A673 (cell line): ENCODE measurements at regions not wholly inside any gene's neighbourhood (a gene's known extent, or its start where the extent isn't known, plus 50 kb on each side); places are given as distances from the start of the nearest gene placed in this dataset.

Experiments
- BruUV-seq: library from RNA; stranded (reverse); fragments of 400-500 nt; replicated peaks from 2 replicates; lab custom pipeline; 2021; lab: Mats Ljungman, UMichigan
- CTCF ChIA-PET: fragments of 300-600 bp; sonication (Branson Sonifier 250); formaldehyde crosslinking; loops from one replicate; lab custom pipeline; 2022; ENCODE audit warnings: antibody characterized with exemption; lab: Charles Lee
- POLR2A ChIA-PET: fragments of 300-600 bp; sonication (Branson Sonifier 250); formaldehyde crosslinking; loops from one replicate; lab custom pipeline; 2022; ENCODE audit warnings: antibody characterized with exemption; ENCODE audit not compliant: low non-redundant PET; lab: Charles Lee
- DNase-seq: peaks from one replicate; pipeline ENCODE4 v3.0.0-alpha.2; 2015; ENCODE audit warnings: low spot score
- H3K27ac ChIP-seq: fragments of 200-600 bp; sonication (generic); 2 replicates; pipeline ENCODE4 v1.5.1; 2016; ENCODE audit warnings: mixed run types, low read depth, mild to moderate bottlenecking, mixed read lengths, antibody characterized with exemption, low read length; ENCODE audit not compliant: poor library complexity, severe bottlenecking
- H3K27me3 ChIP-seq: fragments of 200-600 bp; sonication (generic); replicated peaks from 2 replicates; pipeline ENCODE4 v1.6.1; 2017; ENCODE audit warnings: mixed run types, low read depth, mild to moderate bottlenecking, mixed read lengths, antibody characterized with exemption, low read length; ENCODE audit not compliant: insufficient read depth, poor library complexity
- H3K36me3 ChIP-seq: fragments of 200-600 bp; sonication (generic); 2 replicates; pipeline ENCODE4 v1.6.1; 2016; ENCODE audit warnings: mixed run types, mild to moderate bottlenecking, mixed read lengths, antibody characterized with exemption, low read length; ENCODE audit not compliant: insufficient read depth, poor library complexity, severe bottlenecking
- H3K4me1 ChIP-seq: fragments of 200-600 bp; sonication (generic); 2 replicates; pipeline ENCODE4 v1.6.1; 2017; ENCODE audit warnings: mixed run types, mild to moderate bottlenecking, mixed read lengths, antibody characterized with exemption, low read length; ENCODE audit not compliant: insufficient read depth, poor library complexity, severe bottlenecking
- H3K4me3 ChIP-seq: fragments of 200-600 bp; sonication (generic); 2 replicates; pipeline ENCODE4 v1.5.1; 2016; ENCODE audit warnings: low read depth, mixed run types, mild to moderate bottlenecking, mixed read lengths, low read length; ENCODE audit not compliant: poor library complexity, severe bottlenecking
- H3K9me3 ChIP-seq: fragments of 200-600 bp; sonication (generic); 2 replicates; pipeline ENCODE4 v1.6.1; 2016; ENCODE audit warnings: mixed run types, low read depth, mild to moderate bottlenecking, mixed read lengths, antibody characterized with exemption, low read length; ENCODE audit not compliant: poor library complexity, severe bottlenecking
- CTCF ChIP-seq: fragments of 300-800, 200-600 bp; sonication (generic); conservative IDR thresholded peaks from 2 replicates; pipeline ENCODE4 v1.5.1; 2017; ENCODE audit warnings: low read depth, mild to moderate bottlenecking, antibody characterized with exemption, low read length, moderate library complexity, mixed read lengths
- EZH2 ChIP-seq: fragments of 200-600 bp; sonication (generic); IDR thresholded peaks from 2 replicates; pipeline ENCODE4 v1.6.1; 2017; ENCODE audit warnings: borderline replicate concordance, low read depth, mild to moderate bottlenecking, mixed read lengths, antibody characterized with exemption, low read length; ENCODE audit not compliant: poor library complexity, severe bottlenecking
- intact Hi-C: fragments of 100-400 bp; cut with micrococcal nuclease; formaldehyde crosslinking; loops from one replicate; pipeline ENCODE4 v1.10.0; 2022; ENCODE audit not compliant: unreplicated experiment

GRCh38 chr9:118148990-118149389, 444.8 kb downstream of the TLR4 start:
- Histone ChIP-seq H3K27me3 (no peaks in the 10 kb centered on the region), H3K4me3 (no peak overlapping the region), H3K9me3 (no peaks in the 10 kb centered on the region), H3K4me1 (no peaks in the 10 kb centered on the region), H3K27ac (no peak overlapping the region), H3K36me3 (no peaks in the 10 kb centered on the region)
- no TSS peak for BruUV-seq
- TF ChIP-seq CTCF: no peak
- no peak for TF ChIP-seq EZH2
- no peak for DNase-seq
- intact Hi-C loops: no loop called here
- ChIA-PET CTCF (no interaction called here), POLR2A (no interaction called here)

- H3K4me1 ChIP-seq: no peaks in the 10 kb centered on the region
- DNase-seq: no peak
- H3K36me3 ChIP-seq: no peaks in the 10 kb centered on the region
- H3K27ac ChIP-seq: no peak overlapping the region
- CTCF ChIA-PET: no interaction called here
- TF ChIP-seq CTCF (no peak), EZH2 (no peak)
- BruUV-seq: no TSS peak
- no peak overlapping the region for H3K4me3 ChIP-seq
- no peaks in the 10 kb centered on the region for H3K27me3 ChIP-seq
- POLR2A ChIA-PET: no interaction called here
- H3K9me3 ChIP-seq: no peaks in the 10 kb centered on the region
- intact Hi-C loops: no loop called here
These were observed 452.6 kb downstream of the TLR4 start for GRCh38 chr9:118156846-118157245.

- no TSS peak for BruUV-seq
- intact Hi-C loops: no loop called here
- CTCF ChIA-PET: no interaction called here
These were observed 458.5 kb downstream of the TLR4 start for GRCh38 chr9:118162716-118163115.

More at GRCh38 chr9:118162716-118163115, 458.5 kb downstream of the TLR4 start:
- Histone ChIP-seq H3K36me3 (no peaks in the 10 kb centered on the region), H3K4me3 (no peak overlapping the region), H3K9me3 (no peaks in the 10 kb centered on the region), H3K27me3 (no peaks in the 10 kb centered on the region), H3K27ac (no peak overlapping the region), H3K4me1 (no peaks in the 10 kb centered on the region)
- DNase-seq: no peak
- POLR2A ChIA-PET: no interaction called here
- TF ChIP-seq EZH2 (no peak), CTCF (no peak)
